PC-9 (cell line): ENCODE measurements at regions not wholly inside any gene's neighbourhood (a gene's known extent, or its start where the extent isn't known, plus 50 kb on each side); places are given as distances from the start of the nearest gene placed in this dataset.

Source experiments
- EZH2 ChIP-seq: fragments of 200-600 bp; sonication (generic); IDR thresholded peaks from 2 replicates; pipeline ENCODE4 v1.8.0; 2017; ENCODE audit warnings: antibody characterized with exemption, low read depth
- TF ChIP-seq, protein P1 (sequence below): fragments of 200-600 bp; sonication (generic); conservative IDR thresholded peaks from 2 replicates; pipeline ENCODE4 v1.6.1; 2017; ENCODE audit warnings: mixed run types, antibody characterized with exemption, mild to moderate bottlenecking, moderate library complexity

DNA sequence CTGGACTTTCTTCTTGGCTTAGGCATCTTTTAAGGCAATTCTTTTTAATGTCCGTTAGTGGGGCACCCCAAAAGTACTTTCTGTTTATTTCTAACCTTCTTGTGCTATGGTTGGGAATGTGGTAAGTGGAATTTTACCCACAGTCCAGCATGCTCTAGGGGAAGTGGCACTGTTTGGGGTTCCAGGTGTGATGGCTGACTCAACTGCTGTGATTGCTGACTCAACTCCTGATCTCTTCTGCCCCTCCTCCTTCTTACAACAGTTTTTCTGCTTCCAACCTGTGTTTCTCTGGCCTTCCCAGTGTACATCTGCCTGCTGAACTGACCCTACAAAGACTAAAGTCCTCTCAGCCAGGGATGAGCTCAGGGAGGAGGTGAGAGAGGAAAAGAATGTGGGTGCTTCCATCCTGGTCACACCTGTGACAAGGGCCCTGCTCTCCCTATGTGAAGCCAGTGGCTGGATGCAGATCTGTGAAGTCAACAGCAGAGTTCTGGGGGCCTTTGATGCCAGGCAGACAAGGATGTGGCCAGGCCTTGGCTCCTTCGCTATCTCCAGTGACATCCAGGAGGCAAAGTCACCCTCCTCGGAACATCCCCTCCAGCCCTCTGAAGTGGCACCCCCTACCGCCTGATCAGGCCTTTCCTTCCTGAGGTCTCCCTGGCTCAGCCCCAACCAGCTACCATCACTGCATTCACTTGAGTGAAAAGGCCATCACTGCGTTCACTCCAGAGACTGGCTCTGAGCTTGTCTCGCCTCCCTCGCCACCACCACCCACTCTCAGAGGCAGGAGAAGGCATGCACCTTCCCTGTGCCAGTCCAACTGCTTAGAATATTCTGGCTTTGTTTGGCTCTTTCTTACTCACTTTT lies 72.2 kb downstream of the C5orf15 start:
- TF ChIP-seq, protein P1, sequence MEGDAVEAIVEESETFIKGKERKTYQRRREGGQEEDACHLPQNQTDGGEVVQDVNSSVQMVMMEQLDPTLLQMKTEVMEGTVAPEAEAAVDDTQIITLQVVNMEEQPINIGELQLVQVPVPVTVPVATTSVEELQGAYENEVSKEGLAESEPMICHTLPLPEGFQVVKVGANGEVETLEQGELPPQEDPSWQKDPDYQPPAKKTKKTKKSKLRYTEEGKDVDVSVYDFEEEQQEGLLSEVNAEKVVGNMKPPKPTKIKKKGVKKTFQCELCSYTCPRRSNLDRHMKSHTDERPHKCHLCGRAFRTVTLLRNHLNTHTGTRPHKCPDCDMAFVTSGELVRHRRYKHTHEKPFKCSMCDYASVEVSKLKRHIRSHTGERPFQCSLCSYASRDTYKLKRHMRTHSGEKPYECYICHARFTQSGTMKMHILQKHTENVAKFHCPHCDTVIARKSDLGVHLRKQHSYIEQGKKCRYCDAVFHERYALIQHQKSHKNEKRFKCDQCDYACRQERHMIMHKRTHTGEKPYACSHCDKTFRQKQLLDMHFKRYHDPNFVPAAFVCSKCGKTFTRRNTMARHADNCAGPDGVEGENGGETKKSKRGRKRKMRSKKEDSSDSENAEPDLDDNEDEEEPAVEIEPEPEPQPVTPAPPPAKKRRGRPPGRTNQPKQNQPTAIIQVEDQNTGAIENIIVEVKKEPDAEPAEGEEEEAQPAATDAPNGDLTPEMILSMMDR = no peak
- no peak for TF ChIP-seq EZH2
